Neural crest cell (in vitro differentiated cells): ENCODE measurements at regions not wholly inside any gene's neighbourhood (a gene's known extent, or its start where the extent isn't known, plus 50 kb on each side); places are given as distances from the start of the nearest gene placed in this dataset.

Experiments used
- DNase-seq: peaks from one replicate; pipeline ENCODE4 v3.0.0; 2021; ENCODE audit warnings: low read depth, mixed read lengths, low spot score
- H3K27ac Mint-ChIP-seq: one replicate; pipeline ENCODE4 v1.8.0; 2021; ENCODE audit warnings: mild to moderate bottlenecking, mixed read lengths; ENCODE audit not compliant: unreplicated experiment
- H3K27me3 Mint-ChIP-seq: 2 replicates; pipeline ENCODE4 v1.8.0; 2021; ENCODE audit warnings: low read depth, mild to moderate bottlenecking, mixed read lengths
- H3K36me3 Mint-ChIP-seq: 2 replicates; pipeline ENCODE4 v1.8.0; 2021; ENCODE audit warnings: low read depth, mild to moderate bottlenecking, mixed read lengths
- H3K4me1 Mint-ChIP-seq: 2 replicates; pipeline ENCODE4 v1.8.0; 2021; ENCODE audit warnings: mixed read lengths
- H3K4me3 Mint-ChIP-seq: one replicate; pipeline ENCODE4 v1.8.0; 2021; ENCODE audit warnings: mild to moderate bottlenecking, mixed read lengths
- H3K9me3 Mint-ChIP-seq: 2 replicates; pipeline ENCODE4 v1.8.0; 2021; ENCODE audit warnings: mixed read lengths
- TF ChIP-seq, protein P1 (sequence below): fragments of 200-600 bp; sonication (generic); conservative IDR thresholded peaks from 2 replicates; pipeline ENCODE4 v1.5.0; 2021; ENCODE audit warnings: antibody characterized with exemption, mild to moderate bottlenecking

DNA sequence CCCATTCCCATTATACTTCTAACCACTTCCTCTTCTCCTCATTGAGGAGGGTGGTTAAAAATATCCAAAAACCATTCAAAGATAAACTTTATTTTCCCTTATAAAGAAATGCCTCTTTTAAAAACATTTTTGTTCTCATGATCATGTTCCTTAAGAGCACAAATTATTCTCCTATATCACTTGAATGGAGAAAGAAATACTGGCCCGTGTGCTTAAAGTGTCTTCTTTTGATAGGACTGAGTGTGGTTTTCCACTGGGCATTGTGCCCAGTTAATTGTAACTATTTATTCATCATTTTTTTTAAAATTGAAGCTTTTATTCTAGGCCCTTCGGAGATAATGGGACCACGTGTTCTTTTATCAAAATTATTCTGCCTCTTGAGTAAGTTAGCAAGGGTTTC is 871.5 kb downstream of the QKI start:
- TF ChIP-seq, protein P1, sequence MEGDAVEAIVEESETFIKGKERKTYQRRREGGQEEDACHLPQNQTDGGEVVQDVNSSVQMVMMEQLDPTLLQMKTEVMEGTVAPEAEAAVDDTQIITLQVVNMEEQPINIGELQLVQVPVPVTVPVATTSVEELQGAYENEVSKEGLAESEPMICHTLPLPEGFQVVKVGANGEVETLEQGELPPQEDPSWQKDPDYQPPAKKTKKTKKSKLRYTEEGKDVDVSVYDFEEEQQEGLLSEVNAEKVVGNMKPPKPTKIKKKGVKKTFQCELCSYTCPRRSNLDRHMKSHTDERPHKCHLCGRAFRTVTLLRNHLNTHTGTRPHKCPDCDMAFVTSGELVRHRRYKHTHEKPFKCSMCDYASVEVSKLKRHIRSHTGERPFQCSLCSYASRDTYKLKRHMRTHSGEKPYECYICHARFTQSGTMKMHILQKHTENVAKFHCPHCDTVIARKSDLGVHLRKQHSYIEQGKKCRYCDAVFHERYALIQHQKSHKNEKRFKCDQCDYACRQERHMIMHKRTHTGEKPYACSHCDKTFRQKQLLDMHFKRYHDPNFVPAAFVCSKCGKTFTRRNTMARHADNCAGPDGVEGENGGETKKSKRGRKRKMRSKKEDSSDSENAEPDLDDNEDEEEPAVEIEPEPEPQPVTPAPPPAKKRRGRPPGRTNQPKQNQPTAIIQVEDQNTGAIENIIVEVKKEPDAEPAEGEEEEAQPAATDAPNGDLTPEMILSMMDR, result no peak
- no peak overlapping the region for H3K27ac Mint-ChIP-seq
- peaks cover 6% of the 10 kb centered on the region for H3K4me1 Mint-ChIP-seq
- no peak overlapping the region for H3K4me3 Mint-ChIP-seq
- no peaks in the 10 kb centered on the region for H3K9me3 Mint-ChIP-seq
- peaks cover 4% of the 10 kb centered on the region for H3K36me3 Mint-ChIP-seq
- DNase-seq, result no peak
- H3K27me3 Mint-ChIP-seq, result no peaks in the 10 kb centered on the region

DNA sequence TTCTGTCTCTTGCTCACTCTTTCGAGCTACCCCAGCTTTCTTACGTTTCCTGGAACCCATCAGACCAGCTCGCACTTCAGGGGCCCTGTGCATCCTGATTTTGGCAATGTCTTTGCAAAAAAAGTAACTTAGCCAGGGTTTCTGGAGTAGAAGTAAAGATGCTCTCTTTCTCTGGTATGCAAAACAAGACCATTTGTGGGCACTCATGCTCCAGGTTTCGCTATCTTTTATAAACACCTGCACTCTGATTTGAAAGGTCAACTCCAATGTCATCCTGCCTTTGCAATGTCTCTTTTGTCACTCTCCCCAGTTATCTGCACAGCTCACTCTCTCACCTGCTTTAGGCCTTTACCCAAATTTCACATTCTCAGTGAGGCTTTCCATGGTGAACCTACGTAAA is 869.1 kb downstream of the QKI start:
- Mint-ChIP-seq H3K36me3 (peaks cover 6% of the 10 kb centered on the region), H3K4me3 (no peak overlapping the region), H3K9me3 (peaks cover 6% of the 10 kb centered on the region), H3K4me1 (peaks cover 6% of the 10 kb centered on the region), H3K27me3 (no peaks in the 10 kb centered on the region), H3K27ac (no peak overlapping the region)
- TF ChIP-seq, protein P1, result no peak
- no peak for DNase-seq

DNA sequence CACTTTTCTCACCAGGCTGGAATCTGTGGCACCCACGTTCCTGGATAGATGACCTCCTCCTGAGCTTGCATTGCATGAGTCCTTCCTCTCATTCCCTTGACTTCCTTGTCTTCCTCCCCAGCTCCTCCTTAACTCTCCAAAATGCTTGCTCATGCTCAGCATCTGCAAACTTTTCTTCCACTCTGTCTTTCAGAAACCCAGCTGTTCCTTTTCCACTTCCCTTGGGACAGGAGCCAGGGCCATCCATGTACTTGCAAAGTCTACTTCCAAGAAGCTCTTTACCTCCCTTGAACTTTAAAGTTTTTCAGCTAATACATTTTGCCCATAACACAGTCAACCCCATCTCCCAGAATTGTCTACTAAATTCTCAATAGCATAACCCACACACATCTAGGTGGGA is 861.7 kb downstream of the QKI start:
- no peak for DNase-seq
- Mint-ChIP-seq H3K27ac (no peak overlapping the region), H3K4me3 (no peak overlapping the region), H3K27me3 (no peaks in the 10 kb centered on the region), H3K36me3 (peaks cover 9% of the 10 kb centered on the region), H3K4me1 (no peaks in the 10 kb centered on the region), H3K9me3 (peaks cover 11% of the 10 kb centered on the region)
- TF ChIP-seq, protein P1, result no peak

DNA sequence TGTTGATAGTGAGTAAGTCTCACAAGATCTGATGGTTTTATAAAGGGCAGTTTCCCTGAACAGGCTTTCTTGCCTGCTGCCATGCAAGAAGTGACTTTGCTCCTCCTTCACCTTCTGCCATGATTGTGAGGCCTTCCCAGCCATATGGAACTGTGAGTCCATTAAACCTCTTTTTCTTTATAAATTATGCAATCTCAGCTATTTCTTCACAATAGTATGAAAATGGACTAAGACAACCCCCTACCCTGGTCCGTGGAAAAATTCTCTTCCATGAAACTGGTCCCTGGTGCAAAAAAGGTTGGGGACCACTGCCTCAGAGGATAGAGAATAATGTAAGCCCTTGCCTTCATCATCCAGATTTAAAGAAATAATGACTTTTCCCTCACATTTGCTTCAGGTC is 861.3 kb downstream of the QKI start:
- Mint-ChIP-seq H3K9me3 (peaks cover 11% of the 10 kb centered on the region), H3K4me1 (no peaks in the 10 kb centered on the region), H3K36me3 (peaks cover 9% of the 10 kb centered on the region), H3K27ac (no peak overlapping the region), H3K4me3 (no peak overlapping the region), H3K27me3 (no peaks in the 10 kb centered on the region)
- no peak for DNase-seq
- TF ChIP-seq, protein P1, result no peak

DNA sequence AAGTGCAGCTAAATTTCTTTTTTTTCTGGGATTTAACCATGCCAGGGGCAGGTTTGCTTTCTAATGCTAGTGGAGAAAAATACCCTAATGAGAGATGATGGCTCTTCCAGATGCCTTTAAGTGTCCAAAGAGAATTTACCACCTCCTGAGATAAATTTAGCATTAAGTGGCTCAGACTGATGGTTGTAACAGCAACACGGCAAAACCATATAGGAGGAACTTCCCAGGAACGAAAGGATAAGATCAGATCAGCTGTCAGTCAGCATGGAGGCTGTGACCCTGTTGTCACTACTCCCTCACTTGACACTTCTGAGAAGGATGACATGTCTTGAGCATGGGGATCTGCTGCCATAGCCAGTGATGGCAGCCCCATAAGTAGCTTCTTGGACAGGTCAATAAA is 860.0 kb downstream of the QKI start:
- DNase-seq, result no peak
- H3K4me3 Mint-ChIP-seq, result no peak overlapping the region
- no peaks in the 10 kb centered on the region for H3K27me3 Mint-ChIP-seq
- TF ChIP-seq, protein P1, result no peak
- no peak overlapping the region for H3K27ac Mint-ChIP-seq
- peaks cover 7% of the 10 kb centered on the region for H3K36me3 Mint-ChIP-seq
- peaks cover 11% of the 10 kb centered on the region for H3K9me3 Mint-ChIP-seq
- H3K4me1 Mint-ChIP-seq, result no peaks in the 10 kb centered on the region

DNA sequence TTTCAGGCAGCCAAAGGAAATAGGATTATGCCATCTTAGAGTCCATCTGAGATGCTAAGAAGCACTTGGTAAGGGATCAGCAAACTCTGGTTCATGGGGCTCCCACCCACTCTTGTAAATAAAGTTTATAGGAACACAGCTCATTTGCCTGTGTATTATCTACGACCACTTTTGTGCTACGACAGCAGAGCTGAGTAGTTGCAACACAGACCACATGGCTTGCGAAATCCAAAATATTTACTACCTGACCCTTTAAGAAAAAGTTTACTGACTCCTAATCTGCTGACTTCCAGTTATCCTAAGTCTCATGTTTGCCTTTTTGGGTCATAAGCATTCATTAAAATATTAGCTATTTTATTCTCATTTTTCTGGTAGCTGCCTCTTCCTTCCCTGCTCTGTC is 859.0 kb downstream of the QKI start:
- Mint-ChIP-seq H3K27me3 (no peaks in the 10 kb centered on the region), H3K4me1 (no peaks in the 10 kb centered on the region), H3K9me3 (peaks cover 6% of the 10 kb centered on the region), H3K4me3 (no peak overlapping the region), H3K27ac (no peak overlapping the region), H3K36me3 (peaks cover 2% of the 10 kb centered on the region)
- TF ChIP-seq, protein P1, result no peak
- DNase-seq, result no peak
